NCI-H2107 treated with DMSO at 0.1 percent for 48 hours (cell line): ENCODE measurements at regions not wholly inside any gene's neighbourhood (a gene's known extent, or its start where the extent isn't known, plus 50 kb on each side); places are given as distances from the start of the nearest gene placed in this dataset.
A peak's percentile ranks its signal among the peaks of the same experiment; 100 is the strongest.

Source experiments
- DNase-seq: peaks from one replicate; lab custom pipeline; 2025; ENCODE audit not compliant: unreplicated experiment; lab: John Stamatoyannopoulos, UW

DNA sequence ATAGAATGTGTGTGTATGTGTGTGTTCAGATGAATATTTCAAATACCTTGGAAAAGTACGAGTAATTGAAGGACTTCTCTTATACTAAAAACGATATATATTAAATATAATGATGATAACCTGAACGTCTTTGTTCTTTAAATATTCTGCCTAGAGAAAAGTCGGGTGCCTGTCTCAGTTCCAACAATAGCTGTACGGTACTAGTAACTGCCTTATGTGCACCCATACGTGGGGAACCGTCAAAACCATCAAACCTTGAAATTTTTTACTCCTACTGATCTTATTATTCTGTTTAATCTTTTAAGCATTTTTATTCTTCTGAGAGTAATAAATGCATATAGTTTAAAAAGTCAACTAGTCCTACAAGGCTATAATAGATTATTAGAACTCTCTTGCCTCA lies 1045.7 kb downstream of the C4orf33 start:
- DNase-seq = no peak

- no peak for DNase-seq
Observed at GRCh38 chr4:130143656-130144055, 1047.7 kb downstream of the C4orf33 start.

DNA sequence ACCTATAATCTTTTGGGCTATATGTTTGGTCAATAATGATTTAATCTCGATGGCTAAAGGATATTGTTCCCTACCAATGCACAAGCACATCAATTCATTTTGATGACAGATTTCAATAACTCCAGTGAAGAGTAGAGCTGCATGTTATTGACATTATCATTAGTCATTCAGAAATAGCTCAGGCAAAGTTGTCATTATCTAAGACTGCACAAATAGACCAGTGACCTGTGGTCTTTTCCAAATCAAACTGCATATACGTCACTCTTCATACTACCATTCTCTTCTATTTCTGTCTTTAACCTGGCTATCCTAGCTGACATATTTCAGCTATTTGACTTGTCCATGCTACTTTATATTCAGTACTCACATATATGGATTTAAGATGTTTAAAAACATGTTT lies 1050.8 kb downstream of the C4orf33 start:
- no peak for DNase-seq

DNA sequence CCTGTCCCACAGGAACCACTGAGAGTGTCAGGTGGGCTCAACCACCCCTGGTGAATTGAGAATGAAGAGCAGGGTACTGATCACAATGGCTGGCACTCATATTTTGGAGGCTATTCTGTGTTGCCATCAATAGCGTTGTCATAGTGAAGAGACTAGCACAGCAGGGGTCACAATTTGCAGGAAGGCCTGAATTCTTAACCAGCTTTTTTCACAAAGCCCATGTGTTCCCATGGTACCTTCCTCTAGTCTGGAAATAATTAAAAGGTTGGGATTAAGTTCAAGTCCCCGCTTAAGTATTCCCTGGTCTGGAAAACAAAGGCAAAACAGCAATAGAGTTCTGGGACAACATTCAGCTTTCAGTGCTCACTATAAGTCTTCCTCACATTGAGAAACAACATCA lies 1051.7 kb downstream of the C4orf33 start:
- DNase-seq = no peak

DNA sequence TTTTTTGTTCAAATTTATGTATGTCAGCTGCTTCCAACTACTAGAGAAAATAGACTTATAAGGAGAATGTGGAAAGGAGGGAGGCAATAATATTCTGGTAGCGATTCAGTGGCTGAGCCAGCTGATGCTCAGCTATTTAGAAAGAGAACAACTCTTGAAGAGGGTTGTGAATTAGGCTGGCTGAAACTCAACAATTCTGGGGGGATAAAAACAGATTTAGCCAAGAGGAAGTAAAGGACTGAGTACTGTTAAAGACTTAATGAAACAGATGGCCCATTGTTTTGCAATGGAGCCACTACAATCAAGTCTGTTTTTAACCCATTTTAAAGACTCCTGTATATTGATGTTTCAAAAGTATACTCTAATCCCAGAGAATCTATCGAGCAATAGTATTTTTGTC lies 1058.9 kb downstream of the C4orf33 start:
- no peak for DNase-seq

GRCh38 chr4:130163701-130164100 lies 1067.7 kb downstream of the C4orf33 start:
- DNase-seq = no peak

GRCh38 chr4:130165381-130165780 lies 1069.4 kb downstream of the C4orf33 start:
- DNase-seq = no peak

DNA sequence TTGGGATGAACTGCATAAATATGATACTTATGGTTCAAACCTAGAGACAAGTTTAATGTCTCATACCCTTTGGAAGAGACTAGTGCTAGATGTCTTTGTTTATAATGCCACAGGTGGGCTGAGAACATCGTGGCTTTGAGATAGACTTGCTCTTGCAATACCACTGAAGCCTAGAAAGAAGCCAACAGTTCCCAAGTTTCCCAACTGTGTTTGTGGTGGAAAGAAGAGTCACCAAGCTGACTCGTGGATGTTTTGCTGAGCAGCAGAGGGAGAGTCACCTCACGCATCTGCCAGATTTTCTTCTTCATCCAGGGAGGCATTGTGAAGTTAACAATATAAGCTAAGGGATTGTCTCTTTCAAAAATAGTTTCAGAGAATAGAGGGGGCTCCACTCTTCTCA lies 1076.2 kb downstream of the C4orf33 start:
- DNase-seq = no peak

- no peak for DNase-seq
Observed at GRCh38 chr4:130178106-130178505, 1082.2 kb downstream of the C4orf33 start.

- DNase-seq = no peak
Observed at GRCh38 chr4:130183096-130183495, 1087.1 kb downstream of the C4orf33 start.

GRCh38 chr4:130183766-130184165 lies 1087.8 kb downstream of the C4orf33 start:
- DNase-seq = no peak

- DNase-seq = no peak
Observed at GRCh38 chr4:130185123-130185522, 1089.2 kb downstream of the C4orf33 start.

DNA sequence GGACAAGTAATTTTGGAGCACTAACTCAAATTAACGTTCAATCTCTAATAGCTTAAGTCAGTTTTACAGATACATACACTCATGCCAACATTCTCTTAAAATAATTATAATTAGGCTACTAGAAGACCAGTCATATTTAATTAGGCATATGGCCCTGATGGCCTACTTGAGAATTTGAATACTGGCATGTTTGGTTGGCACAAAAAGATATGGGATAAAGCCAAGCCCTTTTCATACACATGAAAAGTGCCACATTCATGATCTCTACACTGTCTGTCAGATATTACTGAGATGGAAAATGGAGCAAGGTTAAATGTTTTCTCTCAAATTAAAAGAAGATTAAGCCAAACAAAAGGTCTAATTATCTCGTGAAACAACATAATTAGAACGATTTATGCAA lies 1091.0 kb downstream of the C4orf33 start:
- no peak for DNase-seq

DNA sequence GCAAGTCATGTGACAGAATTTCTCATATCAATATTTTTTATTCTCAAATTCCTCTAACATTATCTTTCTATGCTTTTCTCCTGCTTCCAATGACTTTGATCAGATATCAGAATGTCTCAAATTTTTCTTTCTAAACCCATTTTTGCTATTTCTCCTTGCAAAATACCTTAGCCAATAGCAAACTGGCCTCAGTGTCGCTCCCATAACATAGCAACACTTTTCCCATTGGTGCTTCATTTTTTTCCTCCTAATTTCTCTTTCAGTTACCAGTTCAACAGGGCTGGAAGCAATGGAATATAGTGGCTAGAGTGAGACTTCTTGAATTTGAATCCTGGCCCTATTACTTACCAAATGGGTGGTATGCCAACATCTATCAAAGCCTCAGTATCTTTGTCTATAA lies 1091.6 kb downstream of the C4orf33 start:
- no peak for DNase-seq

DNA sequence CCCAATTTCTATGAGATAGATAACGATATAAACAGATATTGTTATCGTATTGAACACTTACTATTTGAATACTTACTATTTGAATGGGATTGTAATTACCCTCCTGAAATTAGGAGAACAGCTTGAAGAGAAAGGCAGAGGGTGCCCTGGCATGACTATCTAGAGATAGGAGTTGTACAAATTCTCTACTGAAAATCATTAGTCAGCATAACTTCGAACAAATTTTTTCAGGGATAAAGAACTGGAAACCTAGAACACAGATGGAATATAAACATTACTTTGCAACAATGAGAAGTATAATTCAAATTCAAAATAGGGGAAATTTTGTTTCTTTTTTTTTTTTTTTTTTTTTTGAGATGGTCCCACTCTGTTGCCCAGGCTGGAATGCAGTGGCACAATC lies 1096.8 kb downstream of the C4orf33 start:
- no peak for DNase-seq

DNA sequence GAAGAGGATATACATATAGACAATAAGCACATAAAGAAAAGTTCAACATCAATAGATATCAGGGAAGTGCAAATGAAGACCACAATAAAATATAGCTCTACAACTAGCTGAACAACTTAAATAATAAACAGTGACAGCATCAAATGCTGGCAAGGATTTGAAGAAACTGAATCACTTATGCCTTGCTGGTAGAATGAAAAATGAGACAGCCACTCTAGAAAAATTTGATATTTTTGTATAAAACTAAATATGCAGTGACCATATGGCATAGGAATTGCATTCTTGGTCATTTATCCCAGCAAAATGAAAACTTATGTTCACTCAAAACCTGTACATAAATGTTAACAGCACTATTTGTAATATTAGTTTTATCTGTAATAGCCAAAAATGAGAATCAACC lies 1102.0 kb downstream of the C4orf33 start:
- DNase-seq = no peak

GRCh38 chr4:130203571-130203970 lies 1107.6 kb downstream of the C4orf33 start:
- DNase-seq = no peak

DNA sequence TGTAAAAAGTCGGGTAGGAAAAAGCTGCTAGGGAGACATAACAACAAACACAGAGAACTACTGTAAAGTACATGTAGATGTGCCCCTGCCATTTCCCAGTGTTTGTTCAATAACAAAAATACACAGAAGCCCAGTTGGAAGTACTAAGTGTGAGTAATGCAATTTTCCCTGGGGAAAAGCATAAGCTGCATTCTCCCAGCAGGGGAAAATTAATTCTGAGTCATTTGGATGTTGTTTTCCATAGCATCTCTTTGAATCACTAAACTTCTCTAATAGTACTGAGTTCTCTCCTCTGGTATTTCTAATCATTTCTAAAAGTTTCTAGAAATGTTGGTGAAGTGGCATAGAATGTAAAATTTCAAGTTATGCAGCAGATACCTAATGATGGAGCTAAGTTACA lies 1114.9 kb downstream of the C4orf33 start:
- peak; percentile 62 for DNase-seq

GRCh38 chr4:130214268-130214667 lies 1118.3 kb downstream of the C4orf33 start:
- no peak for DNase-seq

DNA sequence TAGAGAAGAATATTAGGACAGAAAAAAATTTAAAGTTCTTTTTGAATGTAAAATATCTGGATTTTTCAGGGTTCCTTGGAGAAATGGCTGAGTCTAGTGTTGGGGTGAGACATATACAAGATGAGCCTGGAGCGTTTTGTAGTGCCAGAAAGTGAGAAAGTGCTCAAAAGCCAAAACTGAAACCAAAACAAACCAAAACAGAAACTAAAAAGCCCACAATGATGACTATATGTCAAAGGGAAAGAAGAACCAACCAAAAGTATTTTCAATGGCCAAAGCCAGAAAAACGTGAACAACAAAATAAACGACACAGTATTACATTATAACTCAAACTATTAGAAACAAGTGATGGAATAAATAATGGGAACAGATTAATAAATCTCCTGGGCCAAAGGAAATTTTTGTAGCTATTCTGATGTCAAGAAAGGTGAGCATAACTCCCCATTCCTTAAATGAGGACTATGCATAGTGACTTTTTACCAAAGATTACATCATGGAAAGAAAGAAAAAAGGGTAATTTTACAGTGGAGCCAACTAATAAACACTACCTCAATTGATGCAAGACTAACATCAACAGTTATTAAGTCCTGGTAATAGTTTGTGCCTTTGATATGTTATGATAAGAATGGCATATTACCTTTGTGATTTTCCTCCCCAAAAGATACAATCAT lies 1137.6 kb downstream of the C4orf33 start:
- no peak for DNase-seq

DNA sequence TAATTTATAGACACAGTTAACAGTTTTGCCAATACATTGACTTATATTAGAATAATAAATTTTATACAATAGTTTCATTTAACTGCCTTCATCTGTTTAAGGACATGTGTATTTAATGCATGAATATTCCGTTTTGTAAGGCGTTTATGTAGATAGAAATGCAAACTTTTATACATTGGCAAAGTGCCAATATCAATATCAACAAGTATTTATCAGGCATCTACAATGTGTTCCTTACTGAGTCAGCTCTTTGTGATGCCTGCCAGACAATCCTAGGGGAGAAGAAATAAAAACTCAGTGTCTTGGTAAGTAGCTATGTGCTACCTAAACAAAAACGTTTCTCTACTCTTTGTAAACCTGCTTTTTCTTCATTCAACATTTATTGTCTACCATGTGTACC lies 1142.2 kb downstream of the C4orf33 start:
- no peak for DNase-seq

- DNase-seq = no peak
Observed at GRCh38 chr4:130249002-130249401, 1153.0 kb downstream of the C4orf33 start.

- DNase-seq = no peak
Observed at GRCh38 chr4:130257271-130257670, 1161.3 kb downstream of the C4orf33 start.
